ENCODE measurements at regions not wholly inside any gene's neighbourhood (a gene's known extent, or its start where the extent isn't known, plus 50 kb on each side); places are given as distances from the start of the nearest gene placed in this dataset.

- no peak overlapping the region for H3K4me2 ChIP-seq (ENCODE audit: low read length)
- H4K20me1 ChIP-seq (ENCODE audit: insufficient read depth, low read length), result no peaks in the 10 kb centered on the region
- H3K27me3 ChIP-seq (ENCODE audit: low read depth, low read length), result no peaks in the 10 kb centered on the region
- no peaks in the 10 kb centered on the region for H3K9me3 ChIP-seq (ENCODE audit: insufficient read depth, low read length)
- H3K9ac ChIP-seq (ENCODE audit: low read length), result no peak overlapping the region
- H3K4me1 ChIP-seq (ENCODE audit: low read length), result peaks cover 20% of the 10 kb centered on the region
- no peak overlapping the region for H3K4me3 ChIP-seq (ENCODE audit: low read length)
- no peak overlapping the region for H3K27ac ChIP-seq (ENCODE audit: low read length)
- TF ChIP-seq EZH2phosphoT487 (IDR thresholded peaks at IDR 0.05; ENCODE audit: low read depth), result no peak
- TF ChIP-seq, protein P1, sequence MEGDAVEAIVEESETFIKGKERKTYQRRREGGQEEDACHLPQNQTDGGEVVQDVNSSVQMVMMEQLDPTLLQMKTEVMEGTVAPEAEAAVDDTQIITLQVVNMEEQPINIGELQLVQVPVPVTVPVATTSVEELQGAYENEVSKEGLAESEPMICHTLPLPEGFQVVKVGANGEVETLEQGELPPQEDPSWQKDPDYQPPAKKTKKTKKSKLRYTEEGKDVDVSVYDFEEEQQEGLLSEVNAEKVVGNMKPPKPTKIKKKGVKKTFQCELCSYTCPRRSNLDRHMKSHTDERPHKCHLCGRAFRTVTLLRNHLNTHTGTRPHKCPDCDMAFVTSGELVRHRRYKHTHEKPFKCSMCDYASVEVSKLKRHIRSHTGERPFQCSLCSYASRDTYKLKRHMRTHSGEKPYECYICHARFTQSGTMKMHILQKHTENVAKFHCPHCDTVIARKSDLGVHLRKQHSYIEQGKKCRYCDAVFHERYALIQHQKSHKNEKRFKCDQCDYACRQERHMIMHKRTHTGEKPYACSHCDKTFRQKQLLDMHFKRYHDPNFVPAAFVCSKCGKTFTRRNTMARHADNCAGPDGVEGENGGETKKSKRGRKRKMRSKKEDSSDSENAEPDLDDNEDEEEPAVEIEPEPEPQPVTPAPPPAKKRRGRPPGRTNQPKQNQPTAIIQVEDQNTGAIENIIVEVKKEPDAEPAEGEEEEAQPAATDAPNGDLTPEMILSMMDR (IDR thresholded peaks at IDR 0.05; ENCODE audit: low read depth, low read length), result no peak
- H2AFZ ChIP-seq (ENCODE audit: low read depth, low read length), result no peak overlapping the region
- no peaks in the 10 kb centered on the region for H3K79me2 ChIP-seq (ENCODE audit: low read length)
- H3K36me3 ChIP-seq (replicated peaks; ENCODE audit: low read depth, low read length), result no peaks in the 10 kb centered on the region
Observed at GRCh38 chr6:240151-240550, 52.1 kb upstream of the DUSP22 start.

- H4K20me1 ChIP-seq (ENCODE audit: insufficient read depth, low read length), result no peaks in the 10 kb centered on the region
- TF ChIP-seq, protein P1 (IDR thresholded peaks at IDR 0.05; ENCODE audit: low read depth, low read length), result no peak
- TF ChIP-seq EZH2phosphoT487 (IDR thresholded peaks at IDR 0.05; ENCODE audit: low read depth), result no peak
- no peak overlapping the region for H3K9ac ChIP-seq (ENCODE audit: low read length)
- H3K4me3 ChIP-seq (ENCODE audit: low read length), result no peak overlapping the region
- H3K36me3 ChIP-seq (replicated peaks; ENCODE audit: low read depth, low read length), result no peaks in the 10 kb centered on the region
- H3K27me3 ChIP-seq (ENCODE audit: low read depth, low read length), result no peaks in the 10 kb centered on the region
- H3K9me3 ChIP-seq (ENCODE audit: insufficient read depth, low read length), result no peaks in the 10 kb centered on the region
- peaks cover 8% of the 10 kb centered on the region for H3K4me1 ChIP-seq (ENCODE audit: low read length)
- H3K4me2 ChIP-seq (ENCODE audit: low read length), result no peak overlapping the region
- no peaks in the 10 kb centered on the region for H3K79me2 ChIP-seq (ENCODE audit: low read length)
- no peak overlapping the region for H2AFZ ChIP-seq (ENCODE audit: low read depth, low read length)
- H3K27ac ChIP-seq (ENCODE audit: low read length), result no peak overlapping the region
Observed at GRCh38 chr6:241336-241865, 50.9 kb upstream of the DUSP22 start.
